T-cell (primary cell): ENCODE measurements at regions not wholly inside any gene's neighbourhood (a gene's known extent, or its start where the extent isn't known, plus 50 kb on each side); places are given as distances from the start of the nearest gene placed in this dataset.

ENCODE experiments used
- ATAC-seq, 4 experiments: fragments of 200-7000 bp in 3 of 4; fragments of 150-1000 bp in 1 of 4; cut with Tn5 transposase; replicated peaks in 1 of 4; 1 replicate in 3 of 4; 2 replicates in 1 of 4; pipeline ENCODE4 v1.10.0; 2021; ENCODE audit warnings: moderate library complexity in 3 of 4, mild to moderate bottlenecking in 2 of 4, moderate number of reproducible peaks in 1 of 4
- CTCF ChIA-PET, 2 donors: fragments of 300-600 bp; sonication (Branson Sonifier 250); formaldehyde crosslinking; loops; one replicate each; lab custom pipeline; 2022; ENCODE audit warnings: antibody characterized with exemption in 2 of 2; lab: Charles Lee
- POLR2A ChIA-PET, 2 donors: fragments of 300-600 bp; sonication (Branson Sonifier 250); formaldehyde crosslinking; loops; one replicate each; lab custom pipeline; 2022; ENCODE audit warnings: antibody characterized with exemption in 2 of 2; lab: Charles Lee
- DNase-seq, 35 experiments: peaks; one replicate each; pipeline versions ENCODE4 v3.0.0 to v3.0.0-alpha.2; 2013 to 2023
- H3K27ac ChIP-seq: one replicate; pipeline ENCODE4 v1.5.1; 2013; ENCODE audit warnings: low read length
- H3K27me3 ChIP-seq, 2 experiments: replicated peaks in 1 of 2; 1 replicate in 1 of 2; 2 replicates in 1 of 2; pipeline versions ENCODE4 v1.6.1 to v1.7.0; 2013; ENCODE audit warnings: low read length in 1 of 2, mixed read lengths in 1 of 2; ENCODE audit not compliant: control insufficient read depth in 2 of 2, insufficient read depth in 2 of 2; ENCODE audit errors: extremely low read depth in 1 of 2
- H3K36me3 ChIP-seq, 2 donors: 1 replicate in 1 of 2; 2 replicates in 1 of 2; pipeline versions ENCODE4 v1.6.1 to v1.7.0; 2013; ENCODE audit warnings: low read length in 1 of 2; ENCODE audit not compliant: control insufficient read depth in 2 of 2, insufficient read depth in 1 of 2; ENCODE audit errors: extremely low read depth in 1 of 2
- H3K4me1 ChIP-seq, 2 experiments: 1 replicate in 1 of 2; 2 replicates in 1 of 2; pipeline versions ENCODE4 v1.6.1 to v1.7.0; 2013; ENCODE audit warnings: low read length in 2 of 2, mixed read lengths in 1 of 2; ENCODE audit not compliant: insufficient read depth in 2 of 2, control insufficient read depth in 1 of 2; ENCODE audit errors: extremely low read depth in 1 of 2
- H3K4me3 ChIP-seq, 2 donors: 1 replicate in 1 of 2; 2 replicates in 1 of 2; pipeline versions ENCODE4 v1.5.1 to v1.7.0; 2013; ENCODE audit warnings: mild to moderate bottlenecking in 2 of 2, low read length in 1 of 2, moderate library complexity in 1 of 2; ENCODE audit not compliant: control insufficient read depth in 1 of 2; ENCODE audit errors: extremely low read depth in 1 of 2
- H3K9me3 ChIP-seq: 2 replicates; pipeline ENCODE4 v1.7.0; 2013
- H3K27ac Mint-ChIP-seq, 2 donors: one replicate each; pipeline ENCODE4 v1.8.0; 2020 to 2021; ENCODE audit warnings: mild to moderate bottlenecking in 2 of 2, mixed read lengths in 2 of 2
- H3K27me3 Mint-ChIP-seq, 2 donors: one replicate each; pipeline ENCODE4 v1.8.0; 2021 to 2022; ENCODE audit warnings: mixed read lengths in 2 of 2
- H3K36me3 Mint-ChIP-seq: one replicate; pipeline ENCODE4 v1.8.0; 2021; ENCODE audit warnings: mixed read lengths
- H3K4me1 Mint-ChIP-seq, 3 donors: one replicate each; pipeline ENCODE4 v1.8.0; 2020 to 2022; ENCODE audit warnings: mixed read lengths in 3 of 3, mild to moderate bottlenecking in 1 of 3
- H3K4me3 Mint-ChIP-seq, 3 donors: one replicate each; pipeline ENCODE4 v1.8.0; 2020 to 2022; ENCODE audit warnings: mild to moderate bottlenecking in 3 of 3, mixed read lengths in 3 of 3, moderate library complexity in 3 of 3
- H3K9me3 Mint-ChIP-seq, 3 donors: one replicate each; pipeline ENCODE4 v1.8.0; 2020 to 2022; ENCODE audit warnings: mixed read lengths in 3 of 3
- WGBS: methylation state at CpG from one replicate; pipeline ENCODE4 v1.1.5; 2013; ENCODE audit warnings: missing lambda C conversion rate; ENCODE audit not compliant: insufficient coverage; 5-methylcytosine and 5-hydroxymethylcytosine counted together

- Histone ChIP-seq H3K9me3 (no peaks in the 10 kb centered on the region), H3K4me3 (no peak overlapping the region), H3K27me3 (peaks cover 0 to 13% of the 10 kb centered on the region in 2 experiments), H3K4me1 (peaks cover 4 to 5% of the 10 kb centered on the region in 2 experiments), H3K27ac (no peak overlapping the region), H3K36me3 (no peaks in the 10 kb centered on the region)
- H3K9me3 Mint-ChIP-seq, result no peaks in the 10 kb centered on the region
- H3K36me3 Mint-ChIP-seq, result no peaks in the 10 kb centered on the region
- WGBS, result 86% methylated on average over 4 of the region's 8 CpGs
- CTCF ChIA-PET, result no interaction called here
- POLR2A ChIA-PET, result interaction anchor here in 1 of 2 donors (0.6 kb wide), 1 partner anchor 640 kb away, joined by 4 read pairs; no protein-coding TSS in a partner anchor
- ATAC-seq (no peak), DNase-seq (no peak)
- H3K4me3 Mint-ChIP-seq, result no peak overlapping the region
- H3K27ac Mint-ChIP-seq, result no peak overlapping the region
- no peaks in the 10 kb centered on the region for H3K27me3 Mint-ChIP-seq
- H3K4me1 Mint-ChIP-seq, result peaks cover 2 to 6% (median 4%) of the 10 kb centered on the region in 3 donors
Measured at GRCh38 chr6:166724576-166724975, 97.5 kb upstream of the RPS6KA2 start.

DNA sequence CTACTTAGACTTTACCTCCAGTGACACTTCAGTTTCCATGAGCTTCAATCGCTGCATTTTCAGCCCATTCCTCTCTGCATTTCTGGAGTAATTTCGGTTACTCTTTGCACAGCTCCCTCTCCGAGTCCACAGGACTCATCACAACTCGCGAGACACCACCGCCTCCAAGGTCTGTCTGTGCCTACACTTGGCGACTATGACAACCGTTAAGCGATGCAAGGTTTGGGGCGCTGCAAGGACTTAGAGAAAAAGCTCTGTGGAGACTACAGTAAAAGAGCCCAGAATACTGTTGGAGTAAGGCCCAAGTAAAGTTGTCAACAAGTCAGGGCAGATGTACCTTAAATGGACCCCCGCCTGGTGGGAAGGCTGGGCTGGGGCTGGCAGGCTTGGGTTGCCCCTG, 95.7 kb upstream of the RPS6KA2 start:
- no peak for DNase-seq
- CTCF ChIA-PET, result no interaction called here

DNA sequence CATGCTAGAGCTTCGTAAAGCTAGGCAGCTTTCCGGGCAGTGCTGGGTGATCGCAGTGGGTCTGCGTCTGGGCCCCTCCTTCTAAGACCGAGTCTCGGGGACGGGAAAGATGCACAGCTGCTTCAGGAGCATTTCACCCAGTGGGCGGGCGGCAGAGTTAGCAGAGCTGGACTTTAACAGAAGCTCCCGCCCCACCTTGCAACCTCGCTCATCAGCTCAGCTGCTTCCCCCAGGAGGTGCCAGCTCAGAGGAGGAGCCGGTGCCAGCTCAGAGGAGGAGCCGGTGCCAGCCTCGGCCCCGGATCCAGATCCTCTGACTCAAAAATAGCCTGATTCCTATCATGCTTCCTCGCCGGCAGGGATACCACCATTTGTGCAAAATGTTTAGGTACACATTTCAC, 94.5 kb upstream of the RPS6KA2 start:
- no peak overlapping the region for H3K4me3 Mint-ChIP-seq
- POLR2A ChIA-PET, result no interaction called here
- DNase-seq, result no peak
- H3K4me3 ChIP-seq, result no peak overlapping the region
- 96% methylated on average over 11 of the region's 17 CpGs for WGBS
- no peaks in the 10 kb centered on the region for H3K36me3 ChIP-seq
- H3K27me3 Mint-ChIP-seq, result peaks cover 0 to 3% of the 10 kb centered on the region in 2 donors
- H3K27ac ChIP-seq, result no peak overlapping the region
- H3K27ac Mint-ChIP-seq, result no peak overlapping the region
- no peaks in the 10 kb centered on the region for H3K4me1 ChIP-seq
- H3K36me3 Mint-ChIP-seq, result no peaks in the 10 kb centered on the region
- peaks cover 0 to 13% of the 10 kb centered on the region in 2 experiments for H3K27me3 ChIP-seq
- CTCF ChIA-PET, result no interaction called here
- H3K9me3 Mint-ChIP-seq, result no peaks in the 10 kb centered on the region
- no peak for ATAC-seq
- no peaks in the 10 kb centered on the region for H3K4me1 Mint-ChIP-seq
- no peaks in the 10 kb centered on the region for H3K9me3 ChIP-seq

More for the DNA sequence above, 95.7 kb upstream of the RPS6KA2 start:
- no peak overlapping the region for H3K27ac Mint-ChIP-seq
- no peak overlapping the region for H3K4me3 Mint-ChIP-seq
- no peaks in the 10 kb centered on the region for H3K9me3 Mint-ChIP-seq
- Histone ChIP-seq H3K36me3 (no peaks in the 10 kb centered on the region), H3K4me3 (no peak overlapping the region), H3K27ac (no peak overlapping the region), H3K27me3 (peaks cover 0 to 13% of the 10 kb centered on the region in 2 experiments), H3K9me3 (no peaks in the 10 kb centered on the region), H3K4me1 (no peaks in the 10 kb centered on the region)
- ATAC-seq, result no peak
- no peaks in the 10 kb centered on the region for H3K27me3 Mint-ChIP-seq
- no peaks in the 10 kb centered on the region for H3K36me3 Mint-ChIP-seq
- 91% methylated on average over 11 of the region's 11 CpGs for WGBS
- no peaks in the 10 kb centered on the region for H3K4me1 Mint-ChIP-seq
- POLR2A ChIA-PET, result no interaction called here

- H3K4me3 Mint-ChIP-seq, result no peak overlapping the region
- H3K27me3 Mint-ChIP-seq, result peaks cover 0 to 3% of the 10 kb centered on the region in 2 donors
- Histone ChIP-seq H3K4me1 (no peaks in the 10 kb centered on the region), H3K27ac (no peak overlapping the region), H3K27me3 (peaks cover 0 to 13% of the 10 kb centered on the region in 2 experiments), H3K36me3 (no peaks in the 10 kb centered on the region), H3K4me3 (no peak overlapping the region), H3K9me3 (no peaks in the 10 kb centered on the region)
- ATAC-seq (no peak), DNase-seq (no peak)
- CTCF ChIA-PET, result no interaction called here
- no peaks in the 10 kb centered on the region for H3K9me3 Mint-ChIP-seq
- POLR2A ChIA-PET, result no interaction called here
- H3K36me3 Mint-ChIP-seq, result no peaks in the 10 kb centered on the region
- no peaks in the 10 kb centered on the region for H3K4me1 Mint-ChIP-seq
- H3K27ac Mint-ChIP-seq, result no peak overlapping the region
- WGBS, result 85% methylated on average over 4 of the region's 7 CpGs
Measured at GRCh38 chr6:166720856-166721255, 93.8 kb upstream of the RPS6KA2 start.

DNA sequence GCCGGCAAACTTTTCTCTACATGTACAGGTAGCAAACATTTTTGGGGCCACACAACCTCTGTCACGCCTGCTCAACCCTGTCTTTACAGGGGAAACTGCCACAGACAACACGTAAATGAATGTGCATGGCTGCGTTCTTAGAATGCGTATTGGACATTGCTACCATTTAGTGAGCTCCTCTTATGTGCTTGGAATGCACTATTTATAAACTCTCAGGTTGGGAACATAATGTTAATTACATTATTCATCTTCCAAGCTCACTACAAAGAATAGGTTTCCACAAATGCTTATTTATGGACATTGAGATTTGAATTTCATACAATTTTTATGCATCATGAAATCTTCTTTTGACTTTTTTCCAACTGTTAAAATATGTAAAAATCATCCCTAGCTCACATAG, 92.0 kb upstream of the RPS6KA2 start:
- Histone ChIP-seq H3K4me1 (no peaks in the 10 kb centered on the region), H3K36me3 (no peaks in the 10 kb centered on the region), H3K27me3 (peaks cover 0 to 7% of the 10 kb centered on the region in 2 experiments), H3K9me3 (no peaks in the 10 kb centered on the region), H3K27ac (no peak overlapping the region), H3K4me3 (no peak overlapping the region)
- H3K27ac Mint-ChIP-seq, result no peak overlapping the region
- no peaks in the 10 kb centered on the region for H3K9me3 Mint-ChIP-seq
- no peak for ATAC-seq
- ChIA-PET POLR2A (no interaction called here), CTCF (interaction anchor here in 1 of 2 donors (0.6 kb wide), 1 partner anchor 1796 kb away, joined by 3 read pairs; no protein-coding TSS in a partner anchor)
- H3K4me3 Mint-ChIP-seq, result no peak overlapping the region
- no peaks in the 10 kb centered on the region for H3K36me3 Mint-ChIP-seq
- 97% methylated on average over 2 of the region's 5 CpGs for WGBS
- H3K27me3 Mint-ChIP-seq, result peaks cover 0 to 3% of the 10 kb centered on the region in 2 donors
- DNase-seq, result no peak
- H3K4me1 Mint-ChIP-seq, result no peaks in the 10 kb centered on the region

GRCh38 chr6:166718516-166718915, 91.5 kb upstream of the RPS6KA2 start:
- POLR2A ChIA-PET, result no interaction called here
- no peak for ATAC-seq
- Mint-ChIP-seq H3K9me3 (no peaks in the 10 kb centered on the region), H3K4me1 (no peaks in the 10 kb centered on the region), H3K27ac (no peak overlapping the region), H3K36me3 (no peaks in the 10 kb centered on the region), H3K4me3 (no peak overlapping the region), H3K27me3 (peaks cover 0 to 3% of the 10 kb centered on the region in 2 donors)
- no peak overlapping the region for H3K27ac ChIP-seq
- H3K27me3 ChIP-seq, result peaks cover 0 to 7% of the 10 kb centered on the region in 2 experiments
- no peak for DNase-seq
- no peaks in the 10 kb centered on the region for H3K4me1 ChIP-seq
- 66% methylated on average over 4 of the region's 8 CpGs for WGBS
- H3K36me3 ChIP-seq, result no peaks in the 10 kb centered on the region
- CTCF ChIA-PET, result no interaction called here
- H3K4me3 ChIP-seq, result no peak overlapping the region
- H3K9me3 ChIP-seq, result no peaks in the 10 kb centered on the region
